VCaP (cell line): ENCODE measurements at regions not wholly inside any gene's neighbourhood (a gene's known extent, or its start where the extent isn't known, plus 50 kb on each side); places are given as distances from the start of the nearest gene placed in this dataset.

ENCODE experiments used
- H3K27ac ChIP-seq: fragments of 450-650 bp; 2 replicates; pipeline ENCODE4 v1.5.1; 2017
- CTCF ChIP-seq: fragments of 450-650 bp; conservative IDR thresholded peaks from 2 replicates; pipeline ENCODE4 v1.5.1; 2017; ENCODE audit warnings: mild to moderate bottlenecking, moderate library complexity

GRCh38 chrX:137646472-137646871, 80.5 kb downstream of the ZIC3 start:
- H3K27ac ChIP-seq, result no peak overlapping the region
- no peak for TF ChIP-seq CTCF

- no peak overlapping the region for H3K27ac ChIP-seq
- TF ChIP-seq CTCF, result no peak
These were observed 85.7 kb downstream of the ZIC3 start for GRCh38 chrX:137651647-137652046.

GRCh38 chrX:137652086-137652485, 86.2 kb downstream of the ZIC3 start:
- no peak overlapping the region for H3K27ac ChIP-seq
- no peak for TF ChIP-seq CTCF

GRCh38 chrX:137654481-137654880, 88.6 kb downstream of the ZIC3 start:
- TF ChIP-seq CTCF, result no peak

GRCh38 chrX:137667776-137668175, 101.8 kb downstream of the ZIC3 start:
- TF ChIP-seq CTCF, result no peak
- no peak overlapping the region for H3K27ac ChIP-seq

More at GRCh38 chrX:137654481-137654880, 88.6 kb downstream of the ZIC3 start:
- peak overlapping the region; percentile 46 for H3K27ac ChIP-seq

- H3K27ac ChIP-seq, result no peak overlapping the region
These were observed 118.7 kb downstream of the ZIC3 start for GRCh38 chrX:137684591-137684990.

GRCh38 chrX:137695417-137695816, 129.5 kb downstream of the ZIC3 start:
- H3K27ac ChIP-seq, result no peak overlapping the region
- TF ChIP-seq CTCF, result no peak

More at GRCh38 chrX:137684591-137684990, 118.7 kb downstream of the ZIC3 start:
- TF ChIP-seq CTCF, result no peak

GRCh38 chrX:137707348-137707747, 141.4 kb downstream of the ZIC3 start:
- no peak for TF ChIP-seq CTCF
- no peak overlapping the region for H3K27ac ChIP-seq
